Hepatocyte (in vitro differentiated cells): ENCODE measurements at regions not wholly inside any gene's neighbourhood (a gene's known extent, or its start where the extent isn't known, plus 50 kb on each side); places are given as distances from the start of the nearest gene placed in this dataset.

ENCODE experiments used
- DNase-seq: peaks from one replicate; pipeline ENCODE4 v3.0.0-alpha.2; 2016; ENCODE audit warnings: low spot score
- H2AFZ ChIP-seq: fragments of 200-600 bp; sonication (generic); 2 replicates; pipeline ENCODE4 v1.6.0; 2016; ENCODE audit warnings: antibody characterized with exemption, mild to moderate bottlenecking
- H3K27ac ChIP-seq: fragments of 200-600 bp; sonication (generic); 2 replicates; pipeline ENCODE4 v1.5.1; 2016; ENCODE audit warnings: mild to moderate bottlenecking
- H3K27me3 ChIP-seq: fragments of 200-600 bp; sonication (generic); 2 replicates; pipeline ENCODE4 v1.6.1; 2016
- H3K36me3 ChIP-seq: fragments of 200-600 bp; sonication (generic); replicated peaks from 2 replicates; pipeline ENCODE4 v1.5.1; 2016; ENCODE audit warnings: low read depth; ENCODE audit not compliant: insufficient read depth
- H3K4me1 ChIP-seq: fragments of 200-600 bp; sonication (generic); 2 replicates; pipeline ENCODE4 v1.5.1; 2016; ENCODE audit warnings: mild to moderate bottlenecking, moderate library complexity; ENCODE audit not compliant: insufficient read depth
- H3K4me2 ChIP-seq: fragments of 200-600 bp; sonication (generic); 2 replicates; pipeline ENCODE4 v1.6.0; 2016
- H3K4me3 ChIP-seq: fragments of 200-600 bp; sonication (generic); 2 replicates; pipeline ENCODE4 v1.5.1; 2016; ENCODE audit warnings: mild to moderate bottlenecking
- H3K79me2 ChIP-seq: fragments of 200-600 bp; sonication (generic); 2 replicates; pipeline ENCODE4 v1.6.0; 2017; ENCODE audit warnings: mild to moderate bottlenecking
- H3K9me2 ChIP-seq: fragments of 200-600 bp; sonication (generic); replicated peaks from 2 replicates; pipeline ENCODE4 v1.6.0; 2017; ENCODE audit warnings: mild to moderate bottlenecking; ENCODE audit not compliant: insufficient read depth
- H3K9me3 ChIP-seq: fragments of 200-600 bp; sonication (generic); 2 replicates; pipeline ENCODE4 v1.5.1; 2016; ENCODE audit warnings: low read depth, mild to moderate bottlenecking
- H4K20me1 ChIP-seq: fragments of 200-600 bp; sonication (generic); 2 replicates; pipeline ENCODE4 v1.6.0; 2016; ENCODE audit warnings: mild to moderate bottlenecking; ENCODE audit not compliant: insufficient read depth, poor library complexity, severe bottlenecking
- CTCF ChIP-seq: fragments of 200-600 bp; sonication (generic); IDR thresholded peaks from 2 replicates; pipeline ENCODE4 v1.5.1; 2016; ENCODE audit warnings: antibody characterized with exemption, mild to moderate bottlenecking; ENCODE audit not compliant: poor library complexity
- EZH2 ChIP-seq: fragments of 200-600 bp; sonication (generic); IDR thresholded peaks from 2 replicates; pipeline ENCODE4 v1.6.1; 2016; ENCODE audit warnings: antibody characterized with exemption, mild to moderate bottlenecking, borderline replicate concordance
- EZH2phosphoT487 ChIP-seq: fragments of 200-600 bp; sonication (generic); IDR thresholded peaks from one replicate; pipeline ENCODE4 v1.6.1; 2018; ENCODE audit warnings: antibody characterized with exemption, mild to moderate bottlenecking, low read depth, moderate library complexity; ENCODE audit not compliant: unreplicated experiment, severe bottlenecking
- WGBS: methylation state at CpG from one replicate; pipeline ENCODE4 v1.1.6; 2016; ENCODE audit warnings: low lambda C conversion rate; ENCODE audit errors: missing lambda C conversion rate; 5-methylcytosine and 5-hydroxymethylcytosine counted together

DNA sequence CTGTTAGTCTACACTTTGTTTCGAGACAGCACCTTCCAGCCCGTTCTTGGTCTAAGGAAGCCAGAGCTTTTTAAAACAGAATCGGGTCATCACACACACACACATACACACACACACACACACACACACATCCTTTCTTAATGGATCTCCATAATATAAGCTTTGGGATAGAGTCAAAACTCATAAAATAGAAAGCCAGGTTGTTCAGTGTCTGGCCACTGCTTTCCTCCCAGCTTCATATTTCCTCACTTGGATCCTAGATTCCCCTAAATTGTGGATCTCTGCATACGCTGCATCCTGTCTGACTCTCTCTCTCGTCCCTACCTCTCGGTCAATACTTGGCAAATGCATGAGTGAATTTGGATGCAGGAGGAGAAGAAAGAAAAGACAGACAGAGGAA, 120.5 kb upstream of the SLC14A2 start:
- H4K20me1 ChIP-seq: no peaks in the 10 kb centered on the region
- 89% methylated on average over 6 of the region's 6 CpGs for WGBS
- no peak for TF ChIP-seq CTCF
- TF ChIP-seq EZH2phosphoT487: no peak
- no peak for TF ChIP-seq EZH2
- no peak overlapping the region for H3K27ac ChIP-seq
- DNase-seq: no peak
- no peaks in the 10 kb centered on the region for H3K27me3 ChIP-seq
- H3K4me1 ChIP-seq: no peaks in the 10 kb centered on the region
- no peaks in the 10 kb centered on the region for H3K9me3 ChIP-seq
- H3K36me3 ChIP-seq: no peaks in the 10 kb centered on the region
- H3K79me2 ChIP-seq: no peaks in the 10 kb centered on the region
- no peaks in the 10 kb centered on the region for H3K9me2 ChIP-seq
- no peak overlapping the region for H3K4me2 ChIP-seq
- H3K4me3 ChIP-seq: no peak overlapping the region
- H2AFZ ChIP-seq: no peak overlapping the region

DNA sequence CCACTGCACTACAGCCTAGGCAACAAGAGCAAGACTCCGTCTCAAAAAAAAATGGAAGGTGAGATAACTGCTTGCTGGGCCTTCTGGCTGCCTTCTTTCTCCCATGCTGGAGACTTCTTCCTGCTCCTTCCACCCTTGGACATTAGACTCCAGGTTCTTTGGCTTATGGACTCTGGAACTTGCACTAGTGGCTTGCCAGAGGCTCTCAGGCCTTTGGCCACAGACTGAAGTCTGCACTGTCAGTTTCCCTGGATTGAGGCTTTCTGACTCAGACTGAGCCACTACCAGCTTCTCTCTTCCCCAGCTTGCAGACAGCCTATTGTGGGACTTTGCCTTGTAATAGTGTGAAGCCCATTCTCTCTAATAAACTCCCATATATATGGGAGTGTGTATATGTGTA, 118.5 kb upstream of the SLC14A2 start:
- no peaks in the 10 kb centered on the region for H3K9me3 ChIP-seq
- no peak overlapping the region for H3K27ac ChIP-seq
- H3K4me1 ChIP-seq: no peaks in the 10 kb centered on the region
- no peak for DNase-seq
- TF ChIP-seq CTCF: no peak
- no peak for TF ChIP-seq EZH2phosphoT487
- no peak for TF ChIP-seq EZH2
- no peak overlapping the region for H3K4me2 ChIP-seq
- H4K20me1 ChIP-seq: no peaks in the 10 kb centered on the region
- WGBS: 100% methylated on average over 1 of the region's 1 CpG
- H3K27me3 ChIP-seq: no peaks in the 10 kb centered on the region
- H3K79me2 ChIP-seq: no peaks in the 10 kb centered on the region
- H3K36me3 ChIP-seq: no peaks in the 10 kb centered on the region
- no peak overlapping the region for H3K4me3 ChIP-seq
- H3K9me2 ChIP-seq: no peaks in the 10 kb centered on the region
- H2AFZ ChIP-seq: no peak overlapping the region

- H4K20me1 ChIP-seq: no peaks in the 10 kb centered on the region
- no peak for TF ChIP-seq EZH2
- no peak for TF ChIP-seq EZH2phosphoT487
- TF ChIP-seq CTCF: no peak
- H3K4me2 ChIP-seq: no peak overlapping the region
- no peak overlapping the region for H2AFZ ChIP-seq
- H3K79me2 ChIP-seq: no peaks in the 10 kb centered on the region
- no peak overlapping the region for H3K27ac ChIP-seq
- no peaks in the 10 kb centered on the region for H3K36me3 ChIP-seq
- DNase-seq: no peak
- no peak overlapping the region for H3K4me3 ChIP-seq
- no peaks in the 10 kb centered on the region for H3K27me3 ChIP-seq
- H3K9me3 ChIP-seq: no peaks in the 10 kb centered on the region
- no peaks in the 10 kb centered on the region for H3K9me2 ChIP-seq
- 92% methylated on average over 5 of the region's 5 CpGs for WGBS
- H3K4me1 ChIP-seq: no peaks in the 10 kb centered on the region
Observed at GRCh38 chr18:45497595-45498286, 117.5 kb upstream of the SLC14A2 start.

DNA sequence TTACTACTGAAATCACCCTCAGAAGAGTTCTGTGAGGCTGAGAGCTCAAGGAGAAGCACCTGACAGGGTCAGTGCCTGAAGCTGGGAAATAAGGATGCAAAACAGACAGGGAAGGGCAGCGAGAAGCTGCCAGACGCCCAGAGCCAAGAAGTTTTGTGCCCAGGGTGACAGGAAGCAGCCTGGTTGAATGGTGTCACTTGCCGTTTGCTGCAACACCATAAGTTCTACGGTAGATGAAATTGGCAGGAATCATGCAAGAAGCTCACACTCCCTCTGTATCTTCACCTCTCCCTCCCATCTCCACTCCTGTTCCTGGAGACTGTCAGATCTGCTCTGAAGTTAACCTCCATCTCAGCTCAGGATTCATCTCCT, 117.0 kb upstream of the SLC14A2 start:
- Histone ChIP-seq H3K4me1 (no peaks in the 10 kb centered on the region), H2AFZ (no peak overlapping the region), H3K27me3 (no peaks in the 10 kb centered on the region), H3K79me2 (no peaks in the 10 kb centered on the region), H3K27ac (no peak overlapping the region), H3K9me3 (no peaks in the 10 kb centered on the region), H3K36me3 (no peaks in the 10 kb centered on the region), H3K4me2 (no peak overlapping the region), H3K9me2 (no peaks in the 10 kb centered on the region), H4K20me1 (no peaks in the 10 kb centered on the region), H3K4me3 (no peak overlapping the region)
- WGBS: 85% methylated on average over 4 of the region's 4 CpGs
- TF ChIP-seq CTCF: no peak
- no peak for TF ChIP-seq EZH2phosphoT487
- TF ChIP-seq EZH2: no peak
- no peak for DNase-seq
